ENCODE measurements at regions not wholly inside any gene's neighbourhood (a gene's known extent, or its start where the extent isn't known, plus 50 kb on each side); places are given as distances from the start of the nearest gene placed in this dataset.
"Not testable (repeated sequence)": the region's sequence is repeated elsewhere in the genome, so short reads cannot be mapped to it uniquely, and the experiment has no call there.

DNA sequence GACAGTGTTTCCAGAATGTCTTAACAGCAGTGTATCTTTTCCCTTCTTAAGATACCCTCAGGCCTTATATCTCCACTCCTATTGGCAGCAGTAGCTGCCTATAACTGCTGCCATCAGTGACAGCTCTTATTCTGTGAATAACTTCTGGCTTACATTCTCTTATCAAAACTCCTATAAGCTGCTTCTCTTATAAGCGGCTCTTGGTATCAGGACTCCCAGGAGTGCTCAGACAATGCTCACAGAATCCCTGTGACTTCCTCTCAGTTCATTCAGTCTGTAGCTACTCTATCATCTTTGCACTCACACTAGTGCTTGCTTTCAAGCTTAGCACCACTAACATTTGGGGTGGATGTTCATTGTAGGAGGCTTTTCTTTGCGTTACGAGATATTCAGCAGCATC is 143.7 kb upstream of the CDH7 start:
- WGBS: 74% methylated on average over 3 of the region's 3 CpGs
- H3K27ac ChIP-seq (ENCODE audit: low read depth): no peak overlapping the region
- no peak overlapping the region for H3K4me3 ChIP-seq (ENCODE audit: low read depth, low read length)

DNA sequence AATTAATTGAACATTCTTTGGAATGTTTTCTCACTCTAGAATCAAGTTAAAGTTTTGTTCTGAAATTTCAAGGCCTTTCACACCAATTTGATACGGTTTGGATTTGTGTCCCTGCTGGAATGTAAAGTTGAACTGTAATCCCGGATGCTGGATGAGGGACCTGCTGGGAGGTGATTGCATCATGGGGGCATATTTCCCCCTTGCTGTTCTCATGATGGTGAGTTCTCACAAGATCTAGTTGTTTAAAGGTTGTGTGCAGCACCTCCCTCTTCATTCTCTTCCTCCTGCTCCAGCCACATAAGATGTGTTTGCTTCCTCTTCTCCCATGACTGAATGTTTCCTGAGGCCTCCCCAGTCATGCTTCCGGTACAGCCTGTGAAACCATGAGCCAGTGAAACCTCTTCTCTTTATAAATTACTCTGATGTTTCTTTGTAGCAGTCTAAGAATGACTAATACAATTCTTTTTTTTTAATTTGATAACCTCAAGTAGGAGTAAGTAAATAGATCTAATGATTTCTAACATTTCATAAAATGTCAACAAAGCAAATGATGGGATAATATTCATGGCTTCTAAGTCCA is 144.2 kb upstream of the CDH7 start:
- WGBS: 76% methylated on average over 3 of the region's 3 CpGs
- H3K4me1 ChIP-seq (ENCODE audit: insufficient read depth): no peaks in the 10 kb centered on the region
- H3K4me3 ChIP-seq (ENCODE audit: low read depth, low read length): no peak overlapping the region
- H3K36me3 ChIP-seq (ENCODE audit: insufficient read depth): no peaks in the 10 kb centered on the region
- DNase-seq (ENCODE audit: extremely low spot score): no peak
- H3K27ac ChIP-seq (ENCODE audit: low read depth): no peak overlapping the region

More for the DNA sequence above, 143.7 kb upstream of the CDH7 start:
- H3K36me3 ChIP-seq (ENCODE audit: insufficient read depth): no peaks in the 10 kb centered on the region
- no peaks in the 10 kb centered on the region for H3K4me1 ChIP-seq (ENCODE audit: insufficient read depth)
- no peak for DNase-seq (ENCODE audit: extremely low spot score)

DNA sequence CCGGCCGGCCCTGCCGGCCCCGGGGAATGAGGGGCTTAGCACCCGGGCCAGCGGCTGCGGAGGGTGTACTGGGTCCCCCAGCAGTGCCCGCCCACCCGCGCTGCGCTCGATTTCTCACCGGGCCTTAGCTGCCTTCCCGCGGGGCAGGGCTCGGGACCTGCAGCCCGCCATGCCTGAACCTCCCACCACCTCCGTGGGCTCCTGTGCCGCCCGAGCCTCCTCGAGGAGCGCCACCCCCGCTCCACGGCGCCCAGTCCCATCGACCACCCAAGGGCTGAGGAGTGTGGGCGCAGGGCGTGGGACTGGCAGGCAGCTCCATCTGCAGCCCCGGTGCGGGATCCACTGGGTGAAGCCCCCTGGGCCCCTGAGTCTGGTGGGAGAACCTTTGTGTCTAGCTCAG is 145.5 kb upstream of the CDH7 start:
- H3K27ac ChIP-seq (ENCODE audit: low read depth); DNase-seq (ENCODE audit: extremely low spot score); H3K4me3 ChIP-seq (ENCODE audit: low read depth, low read length); H3K4me1 ChIP-seq (ENCODE audit: insufficient read depth); H3K36me3 ChIP-seq (ENCODE audit: insufficient read depth): not testable (repeated sequence)
- 94% methylated on average over 30 of the region's 30 CpGs for WGBS

DNA sequence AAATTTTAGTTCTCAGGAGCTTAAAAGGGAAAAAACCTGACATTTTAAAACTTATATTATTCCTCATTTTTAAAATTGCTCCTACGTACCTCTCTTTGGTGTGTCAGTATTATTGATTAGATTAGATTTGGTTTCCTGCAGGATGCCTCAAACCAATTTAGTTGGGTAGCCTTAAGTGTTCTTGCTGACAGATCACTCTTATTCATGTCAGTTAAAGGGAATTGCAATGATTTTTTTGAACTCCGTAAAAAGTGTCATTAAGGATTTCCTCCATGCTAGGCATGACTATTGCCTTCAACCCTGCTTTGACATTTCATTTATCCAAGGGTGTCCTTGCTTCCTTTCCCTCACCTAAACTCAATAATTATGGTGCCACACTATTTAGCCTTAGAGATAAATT is 149.0 kb upstream of the CDH7 start:
- Histone ChIP-seq H3K27ac (ENCODE audit: low read depth) (no peak overlapping the region), H3K36me3 (ENCODE audit: insufficient read depth) (no peaks in the 10 kb centered on the region), H3K4me3 (ENCODE audit: low read depth, low read length) (no peak overlapping the region), H3K4me1 (ENCODE audit: insufficient read depth) (no peaks in the 10 kb centered on the region)
- 73% methylated on average over 2 of the region's 2 CpGs for WGBS
- no peak for DNase-seq (ENCODE audit: extremely low spot score)

DNA sequence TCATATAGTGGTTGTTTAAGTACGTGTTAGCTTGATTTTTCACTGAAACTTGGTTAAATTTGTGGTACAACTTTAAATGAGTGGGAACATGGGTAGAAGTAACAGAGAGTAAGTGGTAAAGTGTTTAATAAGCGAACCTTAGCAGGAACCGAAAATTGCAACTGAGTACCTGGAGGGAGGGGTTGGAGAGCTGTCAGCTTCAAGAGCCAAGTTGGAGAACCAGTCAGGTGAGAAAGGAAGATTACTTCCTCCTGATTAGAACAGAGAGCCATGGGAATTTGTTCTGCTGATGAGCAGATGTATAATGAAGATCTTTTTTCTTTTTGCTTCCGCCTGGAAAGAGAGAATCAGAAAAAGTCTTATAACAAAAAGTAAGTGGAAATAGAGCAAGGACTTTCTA is 158.4 kb upstream of the CDH7 start:
- H3K36me3 ChIP-seq (ENCODE audit: insufficient read depth): no peaks in the 10 kb centered on the region
- no peak overlapping the region for H3K4me3 ChIP-seq (ENCODE audit: low read depth, low read length)
- peak; percentile 18 for DNase-seq (ENCODE audit: extremely low spot score)
- WGBS: 51% methylated on average over 4 of the region's 4 CpGs
- H3K4me1 ChIP-seq (ENCODE audit: insufficient read depth): no peaks in the 10 kb centered on the region
- no peak overlapping the region for H3K27ac ChIP-seq (ENCODE audit: low read depth)

DNA sequence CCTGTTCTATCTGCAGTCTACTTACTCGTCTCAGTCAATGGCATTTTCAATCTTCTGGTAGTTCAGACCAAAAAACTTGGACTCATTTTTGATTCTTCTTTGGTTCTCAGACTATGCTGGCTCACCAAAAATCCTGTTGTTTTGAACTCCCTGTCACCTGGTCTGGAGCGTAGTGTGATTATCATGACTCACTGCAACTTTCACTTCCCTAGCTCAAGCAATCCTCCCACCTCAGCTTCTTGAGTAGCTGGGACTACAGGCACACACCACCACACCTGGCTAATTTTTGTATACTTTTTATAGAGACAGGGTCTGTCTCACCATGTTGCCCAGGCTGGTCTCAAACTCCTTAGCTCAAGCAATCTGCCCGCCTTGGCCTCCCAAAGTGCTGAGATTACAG is 163.3 kb upstream of the CDH7 start:
- Histone ChIP-seq H3K4me1 (ENCODE audit: insufficient read depth) (no peaks in the 10 kb centered on the region), H3K36me3 (ENCODE audit: insufficient read depth) (no peaks in the 10 kb centered on the region), H3K4me3 (ENCODE audit: low read depth, low read length) (no peak overlapping the region), H3K27ac (ENCODE audit: low read depth) (no peak overlapping the region)
- 74% methylated on average over 3 of the region's 3 CpGs for WGBS
- no peak for DNase-seq (ENCODE audit: extremely low spot score)

DNA sequence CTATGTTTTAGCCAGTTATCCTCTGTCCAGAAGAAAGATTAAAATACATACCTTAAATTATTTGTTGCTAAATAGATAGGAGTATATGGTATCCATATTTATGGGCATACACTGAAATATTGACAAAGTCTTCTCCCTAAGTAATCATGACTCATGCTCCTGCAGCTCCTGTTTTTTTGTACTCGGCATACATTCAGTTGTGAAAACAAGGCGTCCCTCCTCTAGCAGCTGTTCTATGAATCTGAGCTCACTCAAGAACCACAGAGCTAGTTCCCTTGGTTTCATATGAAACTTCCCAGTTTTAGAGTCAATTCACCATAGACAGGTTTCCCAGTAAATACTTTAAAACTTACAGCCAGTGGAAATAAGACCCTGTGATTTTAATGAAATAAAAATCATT is 168.7 kb upstream of the CDH7 start:
- H3K27ac ChIP-seq (ENCODE audit: low read depth); H3K4me3 ChIP-seq (ENCODE audit: low read depth, low read length); H3K4me1 ChIP-seq (ENCODE audit: insufficient read depth); H3K36me3 ChIP-seq (ENCODE audit: insufficient read depth); DNase-seq (ENCODE audit: extremely low spot score): not testable (repeated sequence)
- WGBS: no CpG with 5 or more reads among the region's 2 CpGs

DNA sequence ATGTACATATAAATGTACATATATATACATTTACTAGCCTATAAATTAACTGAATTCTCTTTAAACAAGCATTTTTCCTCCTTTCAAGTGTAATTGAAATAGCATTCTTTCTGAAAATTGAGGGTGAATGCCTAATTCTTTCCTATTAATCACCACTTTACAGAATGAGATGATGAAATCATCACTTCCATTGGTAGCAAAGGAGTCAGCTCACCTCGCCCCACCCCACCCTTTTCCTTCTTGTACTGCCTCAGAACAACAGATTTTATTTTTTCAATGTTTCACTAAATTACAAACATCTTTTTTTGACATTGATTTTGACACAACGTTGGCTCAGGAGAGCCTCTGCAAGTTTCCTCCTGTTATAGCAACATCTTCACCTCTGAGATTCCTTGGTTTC is 181.9 kb upstream of the CDH7 start:
- H3K36me3 ChIP-seq (ENCODE audit: insufficient read depth): no peaks in the 10 kb centered on the region
- DNase-seq (ENCODE audit: extremely low spot score): no peak
- no peak overlapping the region for H3K27ac ChIP-seq (ENCODE audit: low read depth)
- H3K4me3 ChIP-seq (ENCODE audit: low read depth, low read length): no peak overlapping the region
- WGBS: 65% methylated on average over 2 of the region's 2 CpGs
- no peaks in the 10 kb centered on the region for H3K4me1 ChIP-seq (ENCODE audit: insufficient read depth)

DNA sequence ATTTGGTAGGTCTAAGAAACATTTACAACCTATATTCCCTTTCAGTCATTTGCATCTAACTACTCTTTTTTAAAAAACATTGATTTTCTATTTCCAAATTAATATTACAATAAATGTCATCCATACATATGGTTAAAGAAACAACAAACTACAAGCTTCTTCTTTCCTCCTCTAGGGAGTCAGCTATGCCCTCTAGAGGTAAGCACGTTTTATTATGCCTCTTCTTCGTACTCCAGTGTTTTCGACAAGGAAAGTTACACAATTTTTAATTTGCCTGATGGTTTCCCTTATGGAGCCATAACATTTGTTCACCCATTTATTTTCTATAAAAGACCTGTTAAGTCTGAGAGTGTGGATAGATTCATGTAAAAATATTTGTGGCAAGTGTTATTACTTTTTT is 183.4 kb upstream of the CDH7 start:
- no peak overlapping the region for H3K4me3 ChIP-seq (ENCODE audit: low read depth, low read length)
- 13% methylated on average over 3 of the region's 3 CpGs for WGBS

DNA sequence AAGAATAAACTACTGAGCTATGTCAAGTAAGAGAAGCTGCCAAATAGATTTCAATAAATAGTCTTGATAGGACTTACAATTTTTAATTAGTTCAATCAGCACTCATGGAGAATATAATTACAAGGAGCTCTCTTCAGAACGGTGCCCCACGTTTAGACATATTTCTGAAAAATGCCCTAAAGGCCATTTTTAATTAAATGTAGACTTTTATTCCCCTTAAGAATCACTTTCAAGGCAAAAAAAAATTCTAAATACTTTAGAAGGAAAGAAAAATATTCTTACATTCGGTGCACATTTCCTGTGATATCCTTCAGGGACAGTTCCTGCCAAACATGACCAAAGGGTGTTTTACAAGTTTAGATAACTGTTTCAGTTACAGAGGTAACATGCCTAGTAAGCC is 202.5 kb upstream of the CDH7 start:
- H3K27ac ChIP-seq (ENCODE audit: low read depth): no peak overlapping the region
- DNase-seq (ENCODE audit: extremely low spot score): no peak
- 61% methylated on average over 3 of the region's 3 CpGs for WGBS
- no peaks in the 10 kb centered on the region for H3K36me3 ChIP-seq (ENCODE audit: insufficient read depth)
- H3K4me3 ChIP-seq (ENCODE audit: low read depth, low read length): no peak overlapping the region
- no peaks in the 10 kb centered on the region for H3K4me1 ChIP-seq (ENCODE audit: insufficient read depth)

More for the DNA sequence above, 183.4 kb upstream of the CDH7 start:
- Histone ChIP-seq H3K27ac (ENCODE audit: low read depth) (no peak overlapping the region), H3K4me1 (ENCODE audit: insufficient read depth) (no peaks in the 10 kb centered on the region), H3K36me3 (ENCODE audit: insufficient read depth) (no peaks in the 10 kb centered on the region)
- no peak for DNase-seq (ENCODE audit: extremely low spot score)

DNA sequence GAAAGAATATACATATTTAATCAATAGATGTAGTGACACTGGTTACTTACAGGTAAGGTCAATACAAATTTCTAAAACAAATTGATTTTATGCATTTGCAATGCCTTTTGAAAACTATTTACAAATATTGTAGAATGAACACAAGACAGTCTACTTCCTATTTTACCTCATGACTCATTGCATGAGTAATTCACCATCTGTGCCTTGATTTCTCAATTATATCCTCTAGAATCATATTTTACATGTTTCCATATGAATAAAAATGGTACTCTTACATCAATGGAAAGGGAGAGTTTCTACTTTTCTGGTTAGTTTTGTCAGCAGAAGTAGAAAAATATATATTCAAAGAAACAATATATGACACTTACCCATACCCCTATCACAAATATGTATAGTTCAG is 203.8 kb upstream of the CDH7 start:
- no peaks in the 10 kb centered on the region for H3K4me1 ChIP-seq (ENCODE audit: insufficient read depth)
- no peak for DNase-seq (ENCODE audit: extremely low spot score)
- no peak overlapping the region for H3K4me3 ChIP-seq (ENCODE audit: low read depth, low read length)
- no peak overlapping the region for H3K27ac ChIP-seq (ENCODE audit: low read depth)
- no peaks in the 10 kb centered on the region for H3K36me3 ChIP-seq (ENCODE audit: insufficient read depth)

DNA sequence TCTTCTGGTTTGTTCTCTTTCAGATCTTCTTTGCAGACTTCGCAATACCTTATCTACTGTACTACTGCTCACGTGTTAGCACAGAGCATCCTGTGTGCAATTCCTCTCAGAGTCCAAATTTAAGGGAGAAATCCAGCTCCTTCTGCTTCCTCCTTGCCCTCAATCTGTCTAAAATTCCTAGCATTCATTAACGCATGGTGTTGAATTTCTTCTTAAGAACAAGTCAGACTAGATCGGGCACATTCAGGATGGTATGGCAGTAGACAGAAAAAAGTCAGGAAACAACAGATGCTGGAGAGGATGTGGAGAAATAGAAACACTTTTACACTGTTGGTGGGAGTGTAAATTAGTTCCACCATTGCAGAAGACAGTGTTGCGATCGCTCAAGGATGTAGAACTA is 206.1 kb upstream of the CDH7 start:
- H3K27ac ChIP-seq (ENCODE audit: low read depth): no peak overlapping the region
- DNase-seq (ENCODE audit: extremely low spot score): no peak
- no peak overlapping the region for H3K4me3 ChIP-seq (ENCODE audit: low read depth, low read length)
- WGBS: 90% methylated on average over 6 of the region's 6 CpGs
- no peaks in the 10 kb centered on the region for H3K4me1 ChIP-seq (ENCODE audit: insufficient read depth)
- no peaks in the 10 kb centered on the region for H3K36me3 ChIP-seq (ENCODE audit: insufficient read depth)

DNA sequence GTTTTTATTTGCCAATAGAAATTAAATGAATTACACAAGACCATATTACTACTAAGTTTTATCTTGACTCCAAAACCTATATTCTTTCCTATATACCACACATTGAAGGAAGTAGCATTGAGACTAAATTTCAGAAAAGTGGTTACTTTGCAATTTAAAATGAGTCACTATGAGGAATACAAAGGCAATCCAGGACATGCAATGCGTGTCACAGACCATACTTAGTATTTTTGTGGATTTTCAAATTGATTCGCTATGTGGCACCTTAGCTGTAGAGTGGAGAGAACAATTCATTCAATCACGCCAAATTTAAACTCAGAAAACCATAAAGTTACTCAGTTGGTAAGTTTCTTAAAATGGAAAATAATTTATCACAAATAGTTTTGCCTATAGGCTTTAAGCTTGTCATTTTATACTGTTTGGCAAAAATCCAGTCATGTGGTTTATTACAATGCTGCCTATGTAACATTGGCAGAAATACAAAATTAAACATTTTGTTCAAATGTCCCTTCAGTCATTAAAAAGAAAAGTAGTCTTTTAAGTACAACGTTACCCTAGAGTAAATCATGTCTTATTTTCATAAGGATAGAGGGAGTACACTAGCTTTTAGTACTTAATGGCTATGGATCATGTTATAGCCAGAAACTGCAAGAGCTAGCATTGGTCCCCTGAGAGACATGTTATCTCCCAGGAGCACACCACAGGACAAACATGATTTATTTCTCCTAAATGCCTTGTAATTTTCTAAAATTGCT is 222.8 kb upstream of the CDH7 start:
- H3K4me1 ChIP-seq (ENCODE audit: insufficient read depth): no peaks in the 10 kb centered on the region
- no peaks in the 10 kb centered on the region for H3K36me3 ChIP-seq (ENCODE audit: insufficient read depth)
- no peak for DNase-seq (ENCODE audit: extremely low spot score)
- H3K27ac ChIP-seq (ENCODE audit: low read depth): no peak overlapping the region
- WGBS: 65% methylated on average over 4 of the region's 4 CpGs
- no peak overlapping the region for H3K4me3 ChIP-seq (ENCODE audit: low read depth, low read length)

DNA sequence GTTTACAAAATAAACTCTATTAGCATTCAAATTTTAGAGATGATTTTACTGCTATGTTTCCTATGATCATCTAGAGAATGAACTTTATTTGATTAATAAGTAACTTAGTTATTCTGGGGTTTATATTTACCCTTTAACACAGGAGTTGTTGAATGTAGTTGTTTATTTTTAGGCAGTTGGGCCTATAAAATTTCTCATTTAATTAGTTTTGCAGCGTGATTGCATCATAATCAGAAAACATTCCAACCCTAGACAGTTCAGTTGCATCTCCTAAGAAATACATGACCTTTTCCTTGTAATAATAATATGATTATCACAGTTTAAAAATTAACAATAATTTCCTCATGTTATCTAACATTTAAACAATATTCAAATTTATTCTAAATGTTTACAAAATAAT is 224.7 kb upstream of the CDH7 start:
- no peaks in the 10 kb centered on the region for H3K4me1 ChIP-seq (ENCODE audit: insufficient read depth)
- H3K36me3 ChIP-seq (ENCODE audit: insufficient read depth): no peaks in the 10 kb centered on the region
- 76% methylated on average over 1 of the region's 1 CpG for WGBS
- H3K27ac ChIP-seq (ENCODE audit: low read depth): no peak overlapping the region
- DNase-seq (ENCODE audit: extremely low spot score): no peak
- H3K4me3 ChIP-seq (ENCODE audit: low read depth, low read length): no peak overlapping the region
